Activated naive CD4-positive, alpha-beta T cell treated with anti-CD3 and anti-CD28 coated beads, Interleukin-2, amount 10 ng/mL, durations not matched to agents 7 days and 5 days (primary cell): ENCODE measurements at regions not wholly inside any gene's neighbourhood (a gene's known extent, or its start where the extent isn't known, plus 50 kb on each side); places are given as distances from the start of the nearest gene placed in this dataset.

Experiments used
- CTCF ChIA-PET: fragments of 350-600 bp; sonication (Branson Sonifier 250); formaldehyde crosslinking; loops from one replicate; lab custom pipeline; 2021; ENCODE audit warnings: antibody characterized with exemption; lab: Charles Lee
- DNase-seq: peaks from one replicate; pipeline ENCODE4 v3.0.0-alpha.2; 2020
- H3K27ac Mint-ChIP-seq: one replicate; pipeline ENCODE4 v1.8.0; 2021; ENCODE audit warnings: mild to moderate bottlenecking, moderate library complexity, mixed read lengths
- H3K27me3 Mint-ChIP-seq: one replicate; pipeline ENCODE4 v1.8.0; 2021; ENCODE audit warnings: mild to moderate bottlenecking, mixed read lengths
- H3K36me3 Mint-ChIP-seq: one replicate; pipeline ENCODE4 v1.8.0; 2021; ENCODE audit warnings: mixed read lengths
- H3K4me1 Mint-ChIP-seq: one replicate; pipeline ENCODE4 v1.8.0; 2021; ENCODE audit warnings: mixed read lengths
- H3K4me3 Mint-ChIP-seq: one replicate; pipeline ENCODE4 v1.8.0; 2021; ENCODE audit warnings: mild to moderate bottlenecking, moderate library complexity, mixed read lengths
- H3K9me3 Mint-ChIP-seq: one replicate; pipeline ENCODE4 v1.8.0; 2021; ENCODE audit warnings: mixed read lengths

- no peaks in the 10 kb centered on the region for H3K4me1 Mint-ChIP-seq
- no peaks in the 10 kb centered on the region for H3K27me3 Mint-ChIP-seq
- no peak for DNase-seq
- peaks cover 9% of the 10 kb centered on the region for H3K9me3 Mint-ChIP-seq
- no peaks in the 10 kb centered on the region for H3K36me3 Mint-ChIP-seq
- no peak overlapping the region for H3K27ac Mint-ChIP-seq
- CTCF ChIA-PET: no interaction called here
- no peak overlapping the region for H3K4me3 Mint-ChIP-seq
Observed at GRCh38 chr18:68355637-68356036, 359.3 kb downstream of the TMX3 start.

- Mint-ChIP-seq H3K27me3 (no peaks in the 10 kb centered on the region), H3K9me3 (peaks cover 9% of the 10 kb centered on the region), H3K4me3 (no peak overlapping the region), H3K27ac (no peak overlapping the region), H3K4me1 (no peaks in the 10 kb centered on the region), H3K36me3 (no peaks in the 10 kb centered on the region)
- CTCF ChIA-PET: no interaction called here
- no peak for DNase-seq
Observed at GRCh38 chr18:68354176-68354575, 360.7 kb downstream of the TMX3 start.

- Mint-ChIP-seq H3K4me3 (no peak overlapping the region), H3K36me3 (no peaks in the 10 kb centered on the region), H3K27me3 (no peaks in the 10 kb centered on the region), H3K9me3 (no peaks in the 10 kb centered on the region), H3K4me1 (no peaks in the 10 kb centered on the region), H3K27ac (no peak overlapping the region)
- CTCF ChIA-PET: no interaction called here
- DNase-seq: no peak
Observed at GRCh38 chr18:68342039-68342659, 372.8 kb downstream of the TMX3 start.

GRCh38 chr18:68340606-68341005 is 374.3 kb downstream of the TMX3 start:
- Mint-ChIP-seq H3K4me1 (no peaks in the 10 kb centered on the region), H3K27ac (no peak overlapping the region), H3K4me3 (no peak overlapping the region), H3K9me3 (no peaks in the 10 kb centered on the region), H3K36me3 (no peaks in the 10 kb centered on the region), H3K27me3 (no peaks in the 10 kb centered on the region)
- DNase-seq: no peak
- CTCF ChIA-PET: no interaction called here

GRCh38 chr18:68330658-68331057 is 384.2 kb downstream of the TMX3 start:
- H3K36me3 Mint-ChIP-seq: no peaks in the 10 kb centered on the region
- H3K27me3 Mint-ChIP-seq: no peaks in the 10 kb centered on the region
- H3K9me3 Mint-ChIP-seq: no peaks in the 10 kb centered on the region
- CTCF ChIA-PET: no interaction called here
- H3K27ac Mint-ChIP-seq: no peak overlapping the region
- H3K4me1 Mint-ChIP-seq: no peaks in the 10 kb centered on the region
- no peak for DNase-seq
- H3K4me3 Mint-ChIP-seq: no peak overlapping the region

GRCh38 chr18:68323921-68324320 is 391.0 kb downstream of the TMX3 start:
- no peak for DNase-seq
- H3K9me3 Mint-ChIP-seq: no peaks in the 10 kb centered on the region
- H3K27ac Mint-ChIP-seq: no peak overlapping the region

GRCh38 chr18:68316636-68317035 is 398.3 kb downstream of the TMX3 start:
- DNase-seq: no peak
- CTCF ChIA-PET: no interaction called here
- H3K4me3 Mint-ChIP-seq: no peak overlapping the region

More at GRCh38 chr18:68323921-68324320, 391.0 kb downstream of the TMX3 start:
- H3K4me1 Mint-ChIP-seq: no peaks in the 10 kb centered on the region
- no peaks in the 10 kb centered on the region for H3K27me3 Mint-ChIP-seq
- H3K4me3 Mint-ChIP-seq: no peak overlapping the region
- H3K36me3 Mint-ChIP-seq: no peaks in the 10 kb centered on the region
- CTCF ChIA-PET: no interaction called here

GRCh38 chr18:68314403-68314802 is 400.5 kb downstream of the TMX3 start:
- Mint-ChIP-seq H3K9me3 (no peaks in the 10 kb centered on the region), H3K27ac (peak overlapping the region; percentile 2), H3K4me3 (no peak overlapping the region), H3K4me1 (no peaks in the 10 kb centered on the region), H3K27me3 (no peaks in the 10 kb centered on the region), H3K36me3 (no peaks in the 10 kb centered on the region)
- no peak for DNase-seq
- CTCF ChIA-PET: no interaction called here

More at GRCh38 chr18:68316636-68317035, 398.3 kb downstream of the TMX3 start:
- no peaks in the 10 kb centered on the region for H3K27me3 Mint-ChIP-seq
- no peaks in the 10 kb centered on the region for H3K36me3 Mint-ChIP-seq
- no peaks in the 10 kb centered on the region for H3K4me1 Mint-ChIP-seq
- H3K27ac Mint-ChIP-seq: no peak overlapping the region
- H3K9me3 Mint-ChIP-seq: no peaks in the 10 kb centered on the region

GRCh38 chr18:68301441-68301840 is 413.5 kb downstream of the TMX3 start:
- Mint-ChIP-seq H3K4me3 (no peak overlapping the region), H3K27ac (no peak overlapping the region), H3K9me3 (no peaks in the 10 kb centered on the region), H3K36me3 (no peaks in the 10 kb centered on the region), H3K4me1 (no peaks in the 10 kb centered on the region), H3K27me3 (no peaks in the 10 kb centered on the region)
- CTCF ChIA-PET: no interaction called here
- DNase-seq: no peak

GRCh38 chr18:68299906-68300305 is 415.0 kb downstream of the TMX3 start:
- Mint-ChIP-seq H3K4me3 (no peak overlapping the region), H3K36me3 (no peaks in the 10 kb centered on the region), H3K4me1 (no peaks in the 10 kb centered on the region), H3K9me3 (no peaks in the 10 kb centered on the region), H3K27me3 (no peaks in the 10 kb centered on the region), H3K27ac (no peak overlapping the region)
- CTCF ChIA-PET: no interaction called here
- DNase-seq: no peak

- H3K36me3 Mint-ChIP-seq: no peaks in the 10 kb centered on the region
- CTCF ChIA-PET: no interaction called here
- no peak overlapping the region for H3K27ac Mint-ChIP-seq
- no peaks in the 10 kb centered on the region for H3K9me3 Mint-ChIP-seq
- no peak overlapping the region for H3K4me3 Mint-ChIP-seq
- no peaks in the 10 kb centered on the region for H3K27me3 Mint-ChIP-seq
- no peaks in the 10 kb centered on the region for H3K4me1 Mint-ChIP-seq
- DNase-seq: no peak
Observed at GRCh38 chr18:68298330-68298729, 416.6 kb downstream of the TMX3 start.

- H3K27me3 Mint-ChIP-seq: no peaks in the 10 kb centered on the region
- no peaks in the 10 kb centered on the region for H3K9me3 Mint-ChIP-seq
Observed at GRCh38 chr18:68288408-68288807, 426.5 kb downstream of the TMX3 start.

GRCh38 chr18:68284236-68284780 is 430.6 kb downstream of the TMX3 start:
- Mint-ChIP-seq H3K9me3 (no peaks in the 10 kb centered on the region), H3K27ac (no peak overlapping the region), H3K4me3 (no peak overlapping the region), H3K27me3 (no peaks in the 10 kb centered on the region), H3K36me3 (no peaks in the 10 kb centered on the region), H3K4me1 (no peaks in the 10 kb centered on the region)
- no peak for DNase-seq
- CTCF ChIA-PET: no interaction called here

More at GRCh38 chr18:68288408-68288807, 426.5 kb downstream of the TMX3 start:
- Mint-ChIP-seq H3K27ac (no peak overlapping the region), H3K4me3 (no peak overlapping the region), H3K4me1 (no peaks in the 10 kb centered on the region), H3K36me3 (no peaks in the 10 kb centered on the region)
- CTCF ChIA-PET: no interaction called here
- no peak for DNase-seq

- H3K27ac Mint-ChIP-seq: no peak overlapping the region
- no peaks in the 10 kb centered on the region for H3K36me3 Mint-ChIP-seq
- no peaks in the 10 kb centered on the region for H3K27me3 Mint-ChIP-seq
- no peak for DNase-seq
- no peaks in the 10 kb centered on the region for H3K9me3 Mint-ChIP-seq
- CTCF ChIA-PET: no interaction called here
- H3K4me1 Mint-ChIP-seq: no peaks in the 10 kb centered on the region
- H3K4me3 Mint-ChIP-seq: no peak overlapping the region
Observed at GRCh38 chr18:68283834-68284233, 431.1 kb downstream of the TMX3 start.

- Mint-ChIP-seq H3K4me3 (no peak overlapping the region), H3K9me3 (no peaks in the 10 kb centered on the region), H3K27ac (no peak overlapping the region), H3K4me1 (no peaks in the 10 kb centered on the region), H3K36me3 (no peaks in the 10 kb centered on the region), H3K27me3 (no peaks in the 10 kb centered on the region)
- DNase-seq: no peak
- CTCF ChIA-PET: no interaction called here
Observed at GRCh38 chr18:68282232-68282631, 432.7 kb downstream of the TMX3 start.
